ENCODE measurements at regions not wholly inside any gene's neighbourhood (a gene's known extent, or its start where the extent isn't known, plus 50 kb on each side); places are given as distances from the start of the nearest gene placed in this dataset.

GRCh38 chr18:56374007-56374655 is 264.3 kb downstream of the TXNL1 start:
- TF ChIP-seq, protein P1, sequence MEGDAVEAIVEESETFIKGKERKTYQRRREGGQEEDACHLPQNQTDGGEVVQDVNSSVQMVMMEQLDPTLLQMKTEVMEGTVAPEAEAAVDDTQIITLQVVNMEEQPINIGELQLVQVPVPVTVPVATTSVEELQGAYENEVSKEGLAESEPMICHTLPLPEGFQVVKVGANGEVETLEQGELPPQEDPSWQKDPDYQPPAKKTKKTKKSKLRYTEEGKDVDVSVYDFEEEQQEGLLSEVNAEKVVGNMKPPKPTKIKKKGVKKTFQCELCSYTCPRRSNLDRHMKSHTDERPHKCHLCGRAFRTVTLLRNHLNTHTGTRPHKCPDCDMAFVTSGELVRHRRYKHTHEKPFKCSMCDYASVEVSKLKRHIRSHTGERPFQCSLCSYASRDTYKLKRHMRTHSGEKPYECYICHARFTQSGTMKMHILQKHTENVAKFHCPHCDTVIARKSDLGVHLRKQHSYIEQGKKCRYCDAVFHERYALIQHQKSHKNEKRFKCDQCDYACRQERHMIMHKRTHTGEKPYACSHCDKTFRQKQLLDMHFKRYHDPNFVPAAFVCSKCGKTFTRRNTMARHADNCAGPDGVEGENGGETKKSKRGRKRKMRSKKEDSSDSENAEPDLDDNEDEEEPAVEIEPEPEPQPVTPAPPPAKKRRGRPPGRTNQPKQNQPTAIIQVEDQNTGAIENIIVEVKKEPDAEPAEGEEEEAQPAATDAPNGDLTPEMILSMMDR (IDR thresholded peaks at IDR 0.05) = no peak
- TF ChIP-seq POLR2A (IDR thresholded peaks at IDR 0.05) = no peak

All from sigmoid colon (tissue), 3 donors.